ENCODE measurements at regions not wholly inside any gene's neighbourhood (a gene's known extent, or its start where the extent isn't known, plus 50 kb on each side); places are given as distances from the start of the nearest gene placed in this dataset.

GRCh38 chr2:16082276-16082675, 141.9 kb downstream of the MYCN start:
- TF ChIP-seq CTCF (IDR thresholded peaks at IDR 0.05; ENCODE audit: low read length): no peak
- TF ChIP-seq EZH2 (IDR thresholded peaks at IDR 0.05; ENCODE audit: borderline replicate concordance, low read length): no peak
